GM04503 (cell line): ENCODE measurements at regions not wholly inside any gene's neighbourhood (a gene's known extent, or its start where the extent isn't known, plus 50 kb on each side); places are given as distances from the start of the nearest gene placed in this dataset.

Experiments used
- DNase-seq: peaks from one replicate; pipeline ENCODE4 v3.0.0-alpha.2; 2012; ENCODE audit warnings: low read depth

- no peak for DNase-seq
Observed at GRCh38 chr18:40662898-40663437, 1292.1 kb upstream of the PIK3C3 start.

GRCh38 chr18:40653682-40654081 lies 1301.4 kb upstream of the PIK3C3 start:
- no peak for DNase-seq

- DNase-seq = no peak
Observed at GRCh38 chr18:40652321-40652720, 1302.7 kb upstream of the PIK3C3 start.

- DNase-seq = no peak
Observed at GRCh38 chr18:40651163-40651562, 1303.9 kb upstream of the PIK3C3 start.

GRCh38 chr18:40642692-40643229 lies 1312.3 kb upstream of the PIK3C3 start:
- no peak for DNase-seq

- no peak for DNase-seq
Observed at GRCh38 chr18:40631319-40631718, 1323.7 kb upstream of the PIK3C3 start.

- DNase-seq = no peak
Observed at GRCh38 chr18:40630496-40630895, 1324.5 kb upstream of the PIK3C3 start.

GRCh38 chr18:40624959-40625358 lies 1330.1 kb upstream of the PIK3C3 start:
- DNase-seq = no peak

- DNase-seq = no peak
Observed at GRCh38 chr18:40613721-40614120, 1341.3 kb upstream of the PIK3C3 start.

GRCh38 chr18:40612356-40612755 lies 1342.7 kb upstream of the PIK3C3 start:
- no peak for DNase-seq

GRCh38 chr18:40608226-40608625 lies 1346.8 kb upstream of the PIK3C3 start:
- DNase-seq = no peak

GRCh38 chr18:40607542-40608148 lies 1347.4 kb upstream of the PIK3C3 start:
- DNase-seq = no peak

- no peak for DNase-seq
Observed at GRCh38 chr18:40606996-40607395, 1348.0 kb upstream of the PIK3C3 start.

- DNase-seq = no peak
Observed at GRCh38 chr18:40583671-40584070, 1371.4 kb upstream of the PIK3C3 start.

- DNase-seq = no peak
Observed at GRCh38 chr18:40582105-40582504, 1372.9 kb upstream of the PIK3C3 start.

GRCh38 chr18:40577981-40578365 lies 1377.1 kb upstream of the PIK3C3 start:
- no peak for DNase-seq

GRCh38 chr18:40577239-40577980 lies 1377.6 kb upstream of the PIK3C3 start:
- DNase-seq = no peak

- no peak for DNase-seq
Observed at GRCh38 chr18:40576507-40577115, 1378.4 kb upstream of the PIK3C3 start.

GRCh38 chr18:40570615-40571014 lies 1384.4 kb upstream of the PIK3C3 start:
- DNase-seq = no peak

- no peak for DNase-seq
Observed at GRCh38 chr18:40569605-40570004, 1385.4 kb upstream of the PIK3C3 start.

- no peak for DNase-seq
Observed at GRCh38 chr18:40566510-40566844, 1388.6 kb upstream of the PIK3C3 start.

GRCh38 chr18:40565805-40566509 lies 1389.1 kb upstream of the PIK3C3 start:
- DNase-seq = no peak
